BE2C (cell line): ENCODE measurements at regions not wholly inside any gene's neighbourhood (a gene's known extent, or its start where the extent isn't known, plus 50 kb on each side); places are given as distances from the start of the nearest gene placed in this dataset.

ENCODE experiments used
- DNase-seq: peaks from one replicate; pipeline ENCODE4 v3.0.0-alpha.2; 2020
- H3K27me3 ChIP-seq: fragments of 250-450 bp; sonication (Bioruptor Pico); 2 replicates; pipeline ENCODE4 v1.5.1; 2020; ENCODE audit warnings: mild to moderate bottlenecking
- H3K36me3 ChIP-seq: fragments of 250-450 bp; sonication (Bioruptor Pico); 2 replicates; pipeline ENCODE4 v1.5.1; 2020; ENCODE audit warnings: mild to moderate bottlenecking
- H3K4me1 ChIP-seq: fragments of 250-450 bp; sonication (Bioruptor Pico); 2 replicates; pipeline ENCODE4 v1.5.1; 2020
- H3K4me3 ChIP-seq: 2 replicates; pipeline ENCODE4 v1.5.1; 2011; ENCODE audit warnings: low read depth, low read length
- H3K9me3 ChIP-seq: fragments of 250-450 bp; sonication (Bioruptor Pico); 2 replicates; pipeline ENCODE4 v1.5.1; 2020
- TF ChIP-seq, protein P1 (sequence below): IDR thresholded peaks from 2 replicates; pipeline ENCODE4 v1.5.1; 2012; ENCODE audit warnings: mild to moderate bottlenecking, low read depth, low read length

DNA sequence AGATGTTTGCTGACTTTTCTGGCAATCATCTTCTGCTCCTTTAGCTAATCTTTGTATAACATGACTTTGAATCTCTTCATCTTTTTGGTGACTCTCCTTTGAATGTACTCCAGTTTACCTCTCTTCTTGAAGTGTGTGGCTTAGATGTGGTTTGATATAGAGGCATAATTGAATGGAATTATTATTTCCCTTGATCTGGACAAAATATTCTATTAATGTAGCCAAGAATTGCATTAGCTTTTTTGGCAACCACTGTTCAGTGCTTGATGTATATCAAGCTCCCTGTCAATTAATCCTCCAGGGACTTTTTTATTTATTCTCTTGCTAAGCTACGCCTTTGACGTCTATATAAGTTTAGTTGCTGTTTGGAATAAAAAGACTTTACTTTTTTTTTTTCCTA is 490.8 kb downstream of the PCDH20 start:
- TF ChIP-seq, protein P1, sequence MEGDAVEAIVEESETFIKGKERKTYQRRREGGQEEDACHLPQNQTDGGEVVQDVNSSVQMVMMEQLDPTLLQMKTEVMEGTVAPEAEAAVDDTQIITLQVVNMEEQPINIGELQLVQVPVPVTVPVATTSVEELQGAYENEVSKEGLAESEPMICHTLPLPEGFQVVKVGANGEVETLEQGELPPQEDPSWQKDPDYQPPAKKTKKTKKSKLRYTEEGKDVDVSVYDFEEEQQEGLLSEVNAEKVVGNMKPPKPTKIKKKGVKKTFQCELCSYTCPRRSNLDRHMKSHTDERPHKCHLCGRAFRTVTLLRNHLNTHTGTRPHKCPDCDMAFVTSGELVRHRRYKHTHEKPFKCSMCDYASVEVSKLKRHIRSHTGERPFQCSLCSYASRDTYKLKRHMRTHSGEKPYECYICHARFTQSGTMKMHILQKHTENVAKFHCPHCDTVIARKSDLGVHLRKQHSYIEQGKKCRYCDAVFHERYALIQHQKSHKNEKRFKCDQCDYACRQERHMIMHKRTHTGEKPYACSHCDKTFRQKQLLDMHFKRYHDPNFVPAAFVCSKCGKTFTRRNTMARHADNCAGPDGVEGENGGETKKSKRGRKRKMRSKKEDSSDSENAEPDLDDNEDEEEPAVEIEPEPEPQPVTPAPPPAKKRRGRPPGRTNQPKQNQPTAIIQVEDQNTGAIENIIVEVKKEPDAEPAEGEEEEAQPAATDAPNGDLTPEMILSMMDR = no peak
- H3K36me3 ChIP-seq = no peaks in the 10 kb centered on the region
- no peaks in the 10 kb centered on the region for H3K9me3 ChIP-seq
- no peak for DNase-seq
- no peak overlapping the region for H3K4me3 ChIP-seq
- no peaks in the 10 kb centered on the region for H3K4me1 ChIP-seq
- no peaks in the 10 kb centered on the region for H3K27me3 ChIP-seq

DNA sequence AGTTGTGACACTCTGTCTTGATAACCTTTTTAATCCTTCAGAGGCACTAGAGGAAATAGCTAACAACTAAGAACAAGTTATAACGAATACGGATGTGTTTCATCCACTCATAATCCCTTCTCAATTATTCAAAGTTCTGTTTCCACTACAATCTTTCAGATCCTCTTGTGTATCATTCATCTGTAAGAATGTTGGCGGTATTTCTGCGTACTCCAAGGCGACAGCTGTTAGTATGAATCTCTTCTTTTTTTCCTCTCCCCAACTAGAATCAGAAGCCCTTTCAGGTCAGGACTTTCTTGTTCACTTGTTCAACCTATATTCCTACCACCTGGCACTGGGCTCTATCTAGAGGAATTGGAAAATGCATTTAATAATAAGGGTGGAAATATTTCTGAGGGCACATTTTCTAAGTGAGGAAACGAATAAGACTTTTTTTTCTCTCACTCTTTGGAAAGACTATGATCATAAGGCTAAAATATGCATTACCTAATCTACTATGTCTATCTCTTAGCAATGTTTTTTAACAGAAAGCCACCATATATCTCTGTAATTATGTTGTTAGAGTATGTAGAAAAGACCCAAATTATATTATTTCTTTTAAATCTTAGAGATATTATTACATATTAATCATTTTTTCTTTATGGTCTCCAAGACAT is 492.9 kb downstream of the PCDH20 start:
- no peak for DNase-seq
- TF ChIP-seq, protein P1 = no peak
- Histone ChIP-seq H3K4me1 (no peaks in the 10 kb centered on the region), H3K36me3 (no peaks in the 10 kb centered on the region), H3K27me3 (no peaks in the 10 kb centered on the region), H3K4me3 (no peak overlapping the region), H3K9me3 (no peaks in the 10 kb centered on the region)

- no peaks in the 10 kb centered on the region for H3K9me3 ChIP-seq
- no peak overlapping the region for H3K4me3 ChIP-seq
- TF ChIP-seq, protein P1 = no peak
- no peaks in the 10 kb centered on the region for H3K27me3 ChIP-seq
- no peaks in the 10 kb centered on the region for H3K4me1 ChIP-seq
- no peaks in the 10 kb centered on the region for H3K36me3 ChIP-seq
- DNase-seq = no peak
Measured at GRCh38 chr13:60893801-60894200, 496.8 kb downstream of the TDRD3 start.

- H3K9me3 ChIP-seq = no peaks in the 10 kb centered on the region
- no peak for DNase-seq
- TF ChIP-seq, protein P1 = no peak
Measured at GRCh38 chr13:60887711-60888110, 490.7 kb downstream of the TDRD3 start.

DNA sequence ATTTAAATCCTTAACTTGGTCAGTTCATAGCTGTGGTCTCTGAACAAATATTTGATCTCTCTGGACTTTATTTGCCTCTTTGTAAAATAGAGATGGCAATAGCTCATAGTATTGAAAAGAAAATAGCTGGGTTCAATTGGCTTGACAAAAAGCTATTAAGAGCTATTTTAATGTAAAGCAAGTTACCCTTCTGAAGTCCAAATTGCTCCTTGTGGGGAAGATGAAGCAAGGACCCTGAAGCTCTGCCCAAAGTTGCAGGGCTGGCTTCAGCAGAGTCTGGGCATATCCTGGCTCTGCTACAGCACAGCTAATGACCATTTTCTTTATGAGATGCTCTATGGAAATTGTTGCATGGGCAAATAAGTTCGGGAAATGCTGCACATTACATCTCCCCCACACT is 484.5 kb downstream of the TDRD3 start:
- Histone ChIP-seq H3K36me3 (no peaks in the 10 kb centered on the region), H3K4me3 (no peak overlapping the region), H3K9me3 (no peaks in the 10 kb centered on the region; the same call in 1 of the 2 replicates), H3K27me3 (no peaks in the 10 kb centered on the region), H3K4me1 (no peaks in the 10 kb centered on the region)
- DNase-seq = no peak
- TF ChIP-seq, protein P1 = no peak

More at GRCh38 chr13:60887711-60888110, 490.7 kb downstream of the TDRD3 start:
- H3K36me3 ChIP-seq = no peaks in the 10 kb centered on the region
- H3K4me3 ChIP-seq = no peak overlapping the region
- no peaks in the 10 kb centered on the region for H3K4me1 ChIP-seq
- H3K27me3 ChIP-seq = no peaks in the 10 kb centered on the region

DNA sequence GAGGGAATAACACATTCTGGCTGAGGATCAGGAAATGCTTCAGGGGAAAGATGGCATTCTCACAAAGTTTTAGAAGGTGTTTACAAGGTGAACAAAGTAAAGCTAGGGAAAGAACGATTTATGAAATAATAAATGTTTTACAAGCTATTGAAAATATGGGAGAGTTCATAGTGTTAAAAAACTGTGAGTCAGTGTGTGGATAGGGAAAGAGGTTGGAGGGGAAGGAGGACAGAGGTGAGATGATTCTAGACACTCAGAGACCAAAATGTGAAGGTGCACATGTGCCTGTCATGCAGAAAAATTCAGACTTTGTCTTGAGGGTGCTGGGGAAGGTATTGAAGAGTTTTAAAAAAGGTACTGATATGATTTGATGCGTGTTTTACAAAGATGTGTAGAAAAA is 476.1 kb downstream of the TDRD3 start:
- TF ChIP-seq, protein P1 = no peak
- Histone ChIP-seq H3K4me1 (no peaks in the 10 kb centered on the region), H3K4me3 (no peak overlapping the region), H3K36me3 (no peaks in the 10 kb centered on the region), H3K27me3 (no peaks in the 10 kb centered on the region), H3K9me3 (no peaks in the 10 kb centered on the region)
- DNase-seq = no peak
